H1 (cell line): ENCODE measurements at regions not wholly inside any gene's neighbourhood (a gene's known extent, or its start where the extent isn't known, plus 50 kb on each side); places are given as distances from the start of the nearest gene placed in this dataset.

Experiments
- CTCF ChIA-PET: fragments of 300-600 bp; sonication (Branson Sonifier 250); formaldehyde crosslinking; loops from one replicate; lab custom pipeline; 2021; ENCODE audit not compliant: partially characterized antibody; lab: Charles Lee
- POLR2A ChIA-PET: fragments of 300-600 bp; sonication (Branson Sonifier 250); formaldehyde crosslinking; loops from one replicate; lab custom pipeline; 2021; ENCODE audit warnings: inconsistent platforms; ENCODE audit not compliant: partially characterized antibody; lab: Charles Lee
- DNase-seq, 2 experiments: peaks; one replicate each; pipeline versions ENCODE4 v3.0.0 to v3.0.0-alpha.2; 2010 to 2022; ENCODE audit warnings: low spot score in 2 of 2, low read depth in 1 of 2, mixed read lengths in 1 of 2
- FAIRE-seq: peaks from 2 replicates; lab custom pipeline; 2011; peaks lifted over from hg19 to GRCh38; lab: Jason Lieb, UNC
- H2AFZ ChIP-seq: 2 replicates; pipeline ENCODE4 v1.8.1; 2012; ENCODE audit warnings: low read length, inconsistent platforms
- H2AK5ac ChIP-seq: 2 replicates; pipeline ENCODE4 v1.6.1; 2013; ENCODE audit warnings: low read depth, low read length
- H2BK120ac ChIP-seq: replicated peaks from 2 replicates; pipeline ENCODE3; 2013; ENCODE audit warnings: low read depth, low read length, inconsistent platforms
- H2BK12ac ChIP-seq: 2 replicates; pipeline ENCODE4 v1.6.1; 2013; ENCODE audit warnings: low read depth, low read length
- H2BK15ac ChIP-seq: 2 replicates; pipeline ENCODE4 v1.6.1; 2013; ENCODE audit warnings: low read length
- H2BK20ac ChIP-seq: 2 replicates; pipeline ENCODE4 v1.6.1; 2013; ENCODE audit warnings: low read length
- H2BK5ac ChIP-seq: 2 replicates; pipeline ENCODE4 v1.6.1; 2013; ENCODE audit warnings: low read depth, low read length
- H3K14ac ChIP-seq: 2 replicates; pipeline ENCODE4 v1.6.1; 2013; ENCODE audit warnings: inconsistent platforms; ENCODE audit not compliant: insufficient read length
- H3K18ac ChIP-seq: 2 replicates; pipeline ENCODE4 v1.6.1; 2013; ENCODE audit warnings: low read length; ENCODE audit errors: extremely low read depth
- H3K23ac ChIP-seq: 2 replicates; pipeline ENCODE4 v1.6.1; 2013; ENCODE audit warnings: inconsistent platforms; ENCODE audit not compliant: insufficient read length
- H3K23me2 ChIP-seq: 2 replicates; pipeline ENCODE4 v1.6.1; 2013; ENCODE audit warnings: low read depth, low read length
- H3K27ac ChIP-seq: 2 replicates; pipeline ENCODE4 v1.6.1; 2011; ENCODE audit warnings: low read depth, low read length, inconsistent platforms
- H3K27me3 ChIP-seq, 4 experiments: replicated peaks in 1 of 4; 1 replicate in 1 of 4; 2 replicates in 3 of 4; pipeline versions ENCODE4 v1.6.1 to v1.8.1; 2011 to 2013; ENCODE audit warnings: low read length in 3 of 4, mild to moderate bottlenecking in 3 of 4, inconsistent platforms in 2 of 4, mixed read lengths in 2 of 4, moderate library complexity in 1 of 4; ENCODE audit not compliant: control insufficient read depth in 3 of 4, insufficient read depth in 3 of 4; ENCODE audit errors: extremely low read depth in 1 of 4
- H3K36me3 ChIP-seq, 4 experiments: 2 replicates each; pipeline versions ENCODE4 v1.6.1 to v1.8.1; 2011 to 2013; ENCODE audit warnings: mild to moderate bottlenecking in 4 of 4, low read length in 3 of 4, moderate library complexity in 2 of 4, control low read depth in 1 of 4, inconsistent platforms in 1 of 4; ENCODE audit not compliant: insufficient read depth in 4 of 4, control insufficient read depth in 2 of 4
- H3K4ac ChIP-seq: replicated peaks from 2 replicates; pipeline ENCODE3; 2013; ENCODE audit warnings: low read length, low read depth, mixed read lengths, inconsistent platforms; ENCODE audit not compliant: insufficient read length
- H3K4me1 ChIP-seq, 4 experiments: replicated peaks in 1 of 4; 1 replicate in 1 of 4; 2 replicates in 3 of 4; pipeline versions ENCODE4 v1.6.1 to v1.8.1; 2011 to 2013; ENCODE audit warnings: low read length in 3 of 4, inconsistent platforms in 2 of 4, mixed read lengths in 1 of 4; ENCODE audit not compliant: insufficient read depth in 4 of 4, control insufficient read depth in 3 of 4
- H3K4me2 ChIP-seq, 2 experiments: 2 replicates each; pipeline versions ENCODE4 v1.6.1 to v1.8.1; 2011 to 2013; ENCODE audit warnings: low read depth in 2 of 2, low read length in 2 of 2, control low read depth in 1 of 2, inconsistent platforms in 1 of 2, mild to moderate bottlenecking in 1 of 2; ENCODE audit not compliant: insufficient read depth in 1 of 2
- H3K4me3 ChIP-seq, 4 experiments: fragments of 200-600, 300-600 bp in 1 of 4; sonication (generic), shearing (Covaris generic), sonication (Bioruptor Twin) in 1 of 4; 2 replicates each; pipeline versions ENCODE4 v1.5.1 to v1.8.1; 2011 to 2016; ENCODE audit warnings: low read length in 4 of 4, low read depth in 3 of 4, control low read depth in 2 of 4, inconsistent platforms in 2 of 4, mild to moderate bottlenecking in 2 of 4, mixed read lengths in 1 of 4, moderate library complexity in 1 of 4; ENCODE audit not compliant: insufficient read depth in 2 of 4; ENCODE audit errors: extremely low read depth in 1 of 4
- H3K56ac ChIP-seq: replicated peaks from 2 replicates; pipeline ENCODE3; 2013; ENCODE audit warnings: low read depth, mild to moderate bottlenecking, mixed read lengths, low read length, inconsistent platforms; ENCODE audit not compliant: insufficient read length
- H3K79me1 ChIP-seq: 2 replicates; pipeline ENCODE4 v1.6.1; 2013; ENCODE audit warnings: low read depth, low read length, control low read depth
- H3K79me2 ChIP-seq, 2 experiments: 2 replicates each; pipeline versions ENCODE4 v1.6.1 to v1.8.1; 2012 to 2013; ENCODE audit warnings: low read length in 2 of 2, mild to moderate bottlenecking in 2 of 2, inconsistent platforms in 1 of 2; ENCODE audit not compliant: insufficient read depth in 2 of 2, control insufficient read depth in 1 of 2
- H3K9ac ChIP-seq, 4 experiments: replicated peaks in 1 of 4; 1 replicate in 1 of 4; 2 replicates in 3 of 4; pipeline versions ENCODE4 v1.6.1 to v1.8.1; 2011 to 2013; ENCODE audit warnings: low read depth in 3 of 4, low read length in 3 of 4, control low read depth in 2 of 4, mild to moderate bottlenecking in 2 of 4, moderate library complexity in 2 of 4, inconsistent platforms in 1 of 4; ENCODE audit errors: extremely low read depth in 1 of 4
- H3K9me3 ChIP-seq, 2 experiments: 2 replicates each; pipeline versions ENCODE4 v1.6.1 to v1.8.1; 2012 to 2013; ENCODE audit warnings: mild to moderate bottlenecking in 2 of 2, moderate library complexity in 2 of 2, control low read depth in 1 of 2, inconsistent platforms in 1 of 2, low read depth in 1 of 2, low read length in 1 of 2, mixed read lengths in 1 of 2; ENCODE audit not compliant: insufficient read depth in 2 of 2
- H4K20me1 ChIP-seq, 2 experiments: replicated peaks in 1 of 2; 2 replicates each; pipeline versions ENCODE3 to v1.8.1; 2011 to 2013; ENCODE audit warnings: inconsistent platforms in 2 of 2, low read length in 2 of 2, mild to moderate bottlenecking in 1 of 2; ENCODE audit not compliant: insufficient read depth in 2 of 2, control insufficient read depth in 1 of 2
- H4K5ac ChIP-seq: 2 replicates; pipeline ENCODE4 v1.6.1; 2013; ENCODE audit warnings: low read length, low read depth, mixed read lengths, inconsistent platforms; ENCODE audit not compliant: insufficient read length
- H4K8ac ChIP-seq: 2 replicates; pipeline ENCODE4 v1.8.0; 2013; ENCODE audit warnings: mild to moderate bottlenecking, moderate library complexity, low read length, inconsistent platforms; ENCODE audit not compliant: insufficient read depth; ENCODE audit errors: extremely low read depth
- H4K91ac ChIP-seq: replicated peaks from 2 replicates; pipeline ENCODE3; 2013; ENCODE audit warnings: low read length, mixed read lengths, inconsistent platforms; ENCODE audit not compliant: insufficient read length
- TCF12 ChIP-seq: IDR thresholded peaks from 2 replicates; pipeline ENCODE4 v1.6.1; 2011; ENCODE audit warnings: low read depth, mild to moderate bottlenecking, low read length
- WGBS, 2 experiments: shearing (Covaris generic) in 1 of 2; methylation state at CpG; one replicate each; pipeline versions ENCODE4 v1.1.6 to v1.1.7; 2013 to 2015; ENCODE audit warnings: low lambda C conversion rate in 2 of 2, mixed read lengths in 2 of 2, inconsistent platforms in 1 of 2, low coverage in 1 of 2, missing lambda C conversion rate in 1 of 2; ENCODE audit not compliant: insufficient replicate concordance in 2 of 2, insufficient coverage in 1 of 2, insufficient read length in 1 of 2; ENCODE audit errors: extremely low coverage in 1 of 2, missing lambda C conversion rate in 1 of 2; 5-methylcytosine and 5-hydroxymethylcytosine counted together
- TF ChIP-seq, protein P1 (sequence below): IDR thresholded peaks from 2 replicates; pipeline ENCODE4 v1.6.1; 2011; ENCODE audit warnings: low read depth, mild to moderate bottlenecking, low read length; ENCODE audit not compliant: insufficient read depth

DNA sequence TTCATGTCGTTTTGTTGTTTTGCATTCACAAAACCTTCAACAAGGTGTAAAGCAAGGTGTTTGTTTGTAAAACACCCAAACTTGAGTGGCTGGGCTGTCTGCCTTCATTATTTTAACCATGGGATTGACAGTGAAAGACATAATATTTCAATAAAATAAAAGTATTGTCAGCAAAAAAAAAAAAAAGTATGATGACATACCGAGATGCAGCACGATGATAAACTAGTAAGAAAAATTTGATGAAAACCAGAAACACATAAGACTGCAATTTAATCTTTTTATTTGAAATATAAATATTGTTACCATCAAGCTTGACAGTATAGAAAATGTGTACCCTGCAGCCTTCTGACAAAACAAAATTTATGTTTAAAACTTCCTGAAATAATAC lies 419.3 kb upstream of the DYNLRB2 start:
- 0 out of 2 replicates have a peak overlapping the region, but pooled peaks have one; percentile 24 for H2AFZ ChIP-seq
- H2AK5ac ChIP-seq = no peak overlapping the region
- H3K27me3 ChIP-seq = no peaks in the 10 kb centered on the region
- H2BK120ac ChIP-seq = no peak overlapping the region
- FAIRE-seq (no peak), DNase-seq (no peak)
- H3K56ac ChIP-seq = no peak overlapping the region
- no peak overlapping the region for H3K23ac ChIP-seq
- ChIA-PET POLR2A (no interaction called here), CTCF (no interaction called here)
- no peak overlapping the region for H3K4me3 ChIP-seq
- H3K4me1 ChIP-seq = no peaks in the 10 kb centered on the region
- no peak overlapping the region for H2BK20ac ChIP-seq
- WGBS, 2 experiments = 86% methylated on average over 3 of the region's 3 CpGs; no CpG with 5 or more reads in 1 of the 2 experiments
- H4K5ac ChIP-seq = no peak overlapping the region
- H3K79me2 ChIP-seq = no peaks in the 10 kb centered on the region
- H3K79me1 ChIP-seq = no peaks in the 10 kb centered on the region
- no peak overlapping the region for H2BK12ac ChIP-seq
- no peaks in the 10 kb centered on the region for H4K20me1 ChIP-seq
- H2BK15ac ChIP-seq = no peak overlapping the region
- no peak overlapping the region for H3K9ac ChIP-seq
- no peak overlapping the region for H2BK5ac ChIP-seq
- no peaks in the 10 kb centered on the region for H3K9me3 ChIP-seq
- no peaks in the 10 kb centered on the region for H3K36me3 ChIP-seq
- no peak overlapping the region for H3K18ac ChIP-seq
- no peak overlapping the region for H4K8ac ChIP-seq
- H3K14ac ChIP-seq = no peak overlapping the region
- no peak overlapping the region for H3K27ac ChIP-seq
- H3K23me2 ChIP-seq = no peaks in the 10 kb centered on the region
- H4K91ac ChIP-seq = no peak overlapping the region
- H3K4ac ChIP-seq = no peak overlapping the region
- no peak overlapping the region for H3K4me2 ChIP-seq
- TF ChIP-seq TCF12 = no peak
- TF ChIP-seq, protein P1, sequence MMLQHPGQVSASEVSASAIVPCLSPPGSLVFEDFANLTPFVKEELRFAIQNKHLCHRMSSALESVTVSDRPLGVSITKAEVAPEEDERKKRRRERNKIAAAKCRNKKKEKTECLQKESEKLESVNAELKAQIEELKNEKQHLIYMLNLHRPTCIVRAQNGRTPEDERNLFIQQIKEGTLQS = no peak
